PC-3 (cell line): ENCODE measurements at regions not wholly inside any gene's neighbourhood (a gene's known extent, or its start where the extent isn't known, plus 50 kb on each side); places are given as distances from the start of the nearest gene placed in this dataset.

Source experiments
- EZH2 ChIP-seq: fragments of 300-600 bp; sonication (generic); IDR thresholded peaks from one replicate; pipeline ENCODE4 v1.6.1; 2017; ENCODE audit warnings: antibody characterized with exemption, mild to moderate bottlenecking, low read length; ENCODE audit not compliant: unreplicated experiment
- EZH2phosphoT487 ChIP-seq: fragments of 300-600 bp; sonication (generic); IDR thresholded peaks from 2 replicates; pipeline ENCODE4 v1.6.1; 2018; ENCODE audit warnings: mild to moderate bottlenecking, antibody characterized with exemption, low read length, borderline replicate concordance
- TF ChIP-seq, protein P1 (sequence below): fragments of 300-600 bp; sonication (generic); conservative IDR thresholded peaks from 2 replicates; pipeline ENCODE4 v1.5.1; 2017; ENCODE audit warnings: antibody characterized with exemption, low read depth, mild to moderate bottlenecking, low read length

DNA sequence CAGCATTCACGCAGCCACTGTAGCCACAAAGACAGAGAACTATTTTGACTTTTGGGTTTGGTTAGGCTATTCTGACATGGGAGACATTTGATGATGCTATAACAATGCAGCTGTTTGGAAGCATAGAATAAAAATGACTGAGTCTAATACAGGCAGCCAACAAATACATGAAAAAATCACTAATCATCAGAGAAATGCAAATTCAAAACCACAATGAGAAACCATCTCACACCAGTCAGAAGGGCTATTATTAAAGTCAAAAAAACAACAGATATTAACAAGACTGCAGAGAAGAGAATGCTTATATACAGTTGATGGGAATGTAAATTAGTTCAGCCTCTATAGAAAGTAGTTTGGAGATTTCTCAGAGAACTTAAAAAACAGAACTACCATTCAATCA lies 107.1 kb upstream of the POC5 start:
- TF ChIP-seq, protein P1, sequence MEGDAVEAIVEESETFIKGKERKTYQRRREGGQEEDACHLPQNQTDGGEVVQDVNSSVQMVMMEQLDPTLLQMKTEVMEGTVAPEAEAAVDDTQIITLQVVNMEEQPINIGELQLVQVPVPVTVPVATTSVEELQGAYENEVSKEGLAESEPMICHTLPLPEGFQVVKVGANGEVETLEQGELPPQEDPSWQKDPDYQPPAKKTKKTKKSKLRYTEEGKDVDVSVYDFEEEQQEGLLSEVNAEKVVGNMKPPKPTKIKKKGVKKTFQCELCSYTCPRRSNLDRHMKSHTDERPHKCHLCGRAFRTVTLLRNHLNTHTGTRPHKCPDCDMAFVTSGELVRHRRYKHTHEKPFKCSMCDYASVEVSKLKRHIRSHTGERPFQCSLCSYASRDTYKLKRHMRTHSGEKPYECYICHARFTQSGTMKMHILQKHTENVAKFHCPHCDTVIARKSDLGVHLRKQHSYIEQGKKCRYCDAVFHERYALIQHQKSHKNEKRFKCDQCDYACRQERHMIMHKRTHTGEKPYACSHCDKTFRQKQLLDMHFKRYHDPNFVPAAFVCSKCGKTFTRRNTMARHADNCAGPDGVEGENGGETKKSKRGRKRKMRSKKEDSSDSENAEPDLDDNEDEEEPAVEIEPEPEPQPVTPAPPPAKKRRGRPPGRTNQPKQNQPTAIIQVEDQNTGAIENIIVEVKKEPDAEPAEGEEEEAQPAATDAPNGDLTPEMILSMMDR = no peak
- TF ChIP-seq EZH2phosphoT487 (no peak), EZH2 (no peak)
